Panc1 (cell line): ENCODE measurements at regions not wholly inside any gene's neighbourhood (a gene's known extent, or its start where the extent isn't known, plus 50 kb on each side); places are given as distances from the start of the nearest gene placed in this dataset.

Experiments used
- ATAC-seq: fragments of 200-7000 bp; cut with Tn5 transposase; 2 replicates; pipeline ENCODE4 v1.9.1; 2020; ENCODE audit warnings: mild to moderate bottlenecking, moderate library complexity
- BruUV-seq: library from RNA; stranded (reverse); fragments of 400-500 nt; replicated peaks from 2 replicates; lab custom pipeline; 2021; lab: Mats Ljungman, UMichigan
- CTCF ChIA-PET: fragments of 300-600 bp; sonication (Branson Sonifier 250); formaldehyde crosslinking; loops from one replicate; lab custom pipeline; 2022; ENCODE audit warnings: antibody characterized with exemption; lab: Charles Lee
- POLR2A ChIA-PET: fragments of 300-600 bp; sonication (Branson Sonifier 250); formaldehyde crosslinking; loops from one replicate; lab custom pipeline; 2022; ENCODE audit warnings: antibody characterized with exemption; lab: Charles Lee
- DNase-seq: peaks from one replicate; pipeline ENCODE4 v3.0.0-alpha.2; 2010; ENCODE audit warnings: low read depth, low spot score
- H3K27ac ChIP-seq: 2 replicates; pipeline ENCODE4 v1.5.1; 2011; ENCODE audit warnings: mild to moderate bottlenecking, low read length, inconsistent platforms
- H3K27me3 ChIP-seq: fragments of 200-500 bp; sonication (Bioruptor generic); 2 replicates; pipeline ENCODE4 v1.6.0; 2014; ENCODE audit warnings: low read length, inconsistent platforms; ENCODE audit not compliant: control insufficient read depth, insufficient read depth
- H3K36me3 ChIP-seq: fragments of 200-500 bp; sonication (Bioruptor generic); 2 replicates; pipeline ENCODE4 v1.5.1; 2014; ENCODE audit warnings: inconsistent platforms, mild to moderate bottlenecking, low read length, moderate library complexity; ENCODE audit not compliant: control insufficient read depth, insufficient read depth
- H3K4me1 ChIP-seq: 2 replicates; pipeline ENCODE4 v1.5.1; 2011; ENCODE audit warnings: inconsistent platforms, mild to moderate bottlenecking, low read length, moderate library complexity; ENCODE audit not compliant: control insufficient read depth, insufficient read depth
- H3K4me3 ChIP-seq, 2 experiments: 2 replicates each; pipeline ENCODE4 v1.5.1; 2011 to 2012; ENCODE audit warnings: low read depth in 2 of 2, low read length in 2 of 2, mild to moderate bottlenecking in 2 of 2, inconsistent platforms in 1 of 2, moderate library complexity in 1 of 2
- H3K9me3 ChIP-seq: fragments of 200-500 bp; sonication (Bioruptor generic); 2 replicates; pipeline ENCODE4 v1.5.1; 2014; ENCODE audit warnings: low read depth, mild to moderate bottlenecking, inconsistent platforms, low read length, moderate library complexity; ENCODE audit not compliant: control insufficient read depth, insufficient read depth
- CTCF ChIP-seq: fragments of 450-650 bp; IDR thresholded peaks from 2 replicates; pipeline ENCODE4 v1.5.1; 2017; ENCODE audit warnings: mild to moderate bottlenecking
- POLR2AphosphoS5 ChIP-seq: IDR thresholded peaks from 2 replicates; pipeline ENCODE4 v1.6.1; 2012; ENCODE audit warnings: mild to moderate bottlenecking, low read depth, low read length, moderate library complexity
- REST ChIP-seq, 2 experiments: IDR thresholded peaks; 2 replicates each; pipeline ENCODE4 v1.6.1; 2011 to 2012; ENCODE audit warnings: low read depth in 2 of 2, control low read depth in 1 of 2, low read length in 1 of 2, mild to moderate bottlenecking in 1 of 2, moderate library complexity in 1 of 2; ENCODE audit not compliant: insufficient read depth in 1 of 2
- SIN3A ChIP-seq: IDR thresholded peaks from 2 replicates; pipeline ENCODE4 v1.6.1; 2012; ENCODE audit warnings: low read depth, mild to moderate bottlenecking, low read length, moderate library complexity, borderline replicate concordance; ENCODE audit not compliant: insufficient read depth
- TCF7L2 ChIP-seq: IDR thresholded peaks from 2 replicates; pipeline ENCODE4 v1.6.1; 2011; ENCODE audit warnings: mild to moderate bottlenecking, low read depth, low read length, inconsistent platforms
- in situ Hi-C: cut with HindIII; loops from 2 replicates; pipeline ENCODE4 v1.10.0; 2016; ENCODE audit warnings: low sequenced_read_pairs, low pct_unique_long_range_greater_than_20kb
- intact Hi-C: fragments of 100-400 bp; cut with micrococcal nuclease; formaldehyde crosslinking; loops from one replicate; pipeline ENCODE4 v1.10.0; 2022; ENCODE audit not compliant: unreplicated experiment

- in situ Hi-C loops, result no loop called here
- H3K4me3 ChIP-seq, result no peak overlapping the region
- CTCF ChIA-PET, result interaction anchor here (0.5 to 3.4 kb wide), 15 partner anchors 10 to 759 kb away, joined by 3 to 24 read pairs (median 6); no protein-coding TSS in a partner anchor
These were observed 170.3 kb upstream of the ZBED5 start for GRCh38 chr11:11028017-11028692.

GRCh38 chr11:11027288-11027687, 169.4 kb upstream of the ZBED5 start:
- ChIA-PET CTCF (interaction anchor here (1.2 to 3.4 kb wide), 9 partner anchors 11 to 760 kb away, joined by 3 to 24 read pairs (median 6); no protein-coding TSS in a partner anchor), POLR2A (no interaction called here)
- Histone ChIP-seq H3K9me3 (no peaks in the 10 kb centered on the region), H3K36me3 (no peaks in the 10 kb centered on the region), H3K4me3 (no peak overlapping the region), H3K4me1 (0 out of 2 replicates have a peak, but pooled peaks cover 5% of the 10 kb centered on the region), H3K27me3 (no peaks in the 10 kb centered on the region), H3K27ac (no peak overlapping the region)
- DNase-seq (no peak), ATAC-seq (peak; percentile 58; the same call in 1 of the 2 replicates)
- intact Hi-C loops, result no loop called here
- no TSS peak for BruUV-seq
- TF ChIP-seq TCF7L2 (no peak), POLR2AphosphoS5 (no peak), REST (IDR thresholded peaks at IDR 0.05; ENCODE audit: insufficient read depth in 1 of 2, low read depth in 2 of 2, low read length in 1 of 2) (no peak), CTCF (no peak), SIN3A (no peak)
- in situ Hi-C loops, result no loop called here

More at GRCh38 chr11:11028017-11028692, 170.3 kb upstream of the ZBED5 start:
- Histone ChIP-seq H3K27me3 (no peaks in the 10 kb centered on the region), H3K36me3 (no peaks in the 10 kb centered on the region), H3K27ac (no peak overlapping the region), H3K9me3 (no peaks in the 10 kb centered on the region), H3K4me1 (0 out of 2 replicates have a peak, but pooled peaks cover 5% of the 10 kb centered on the region)
- peak; percentile 95 for ATAC-seq
- BruUV-seq, result no TSS peak
- no peak for DNase-seq
- TF ChIP-seq CTCF, result peak; percentile 98
- no peak for TF ChIP-seq TCF7L2
- intact Hi-C loops, result loop anchor here (2.0 kb wide), 1 partner anchor 759 kb away; no protein-coding TSS in a partner anchor
- POLR2A ChIA-PET, result no interaction called here
